HG02884 (cell line): ENCODE measurements at regions not wholly inside any gene's neighbourhood (a gene's known extent, or its start where the extent isn't known, plus 50 kb on each side); places are given as distances from the start of the nearest gene placed in this dataset.

Experiments
- ATAC-seq: cut with Tn5 transposase; IDR thresholded peaks from one replicate; pipeline ENCODE4 v1.9.1; 2021; ENCODE audit warnings: mild to moderate bottlenecking, moderate library complexity; ENCODE audit not compliant: unreplicated experiment

- no peak for ATAC-seq
Measured at GRCh38 chr3:147989344-147989743, 580.2 kb downstream of the ZIC1 start.

GRCh38 chr3:148002705-148003205 lies 593.6 kb downstream of the ZIC1 start:
- ATAC-seq, result no peak

- no peak for ATAC-seq
Measured at GRCh38 chr3:148004331-148004730, 595.2 kb downstream of the ZIC1 start.

DNA sequence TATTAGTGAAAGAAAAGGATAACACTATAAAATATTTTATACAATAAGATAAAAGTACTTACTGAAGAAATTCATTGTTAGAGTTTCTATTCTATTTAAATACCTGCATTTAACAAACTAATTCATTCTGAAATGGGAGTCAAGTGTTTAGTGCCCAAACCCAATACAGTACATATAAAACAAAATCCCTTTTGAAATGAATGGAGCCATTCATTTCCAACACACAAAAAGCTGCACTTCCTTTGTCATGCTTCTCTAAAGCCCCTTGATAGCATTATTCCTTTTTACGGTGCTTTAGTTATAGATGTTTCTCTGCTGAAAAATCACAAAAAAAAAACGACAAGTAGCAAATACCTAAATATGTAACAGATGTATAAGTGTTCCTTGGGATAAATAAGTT lies 596.3 kb downstream of the ZIC1 start:
- no peak for ATAC-seq

DNA sequence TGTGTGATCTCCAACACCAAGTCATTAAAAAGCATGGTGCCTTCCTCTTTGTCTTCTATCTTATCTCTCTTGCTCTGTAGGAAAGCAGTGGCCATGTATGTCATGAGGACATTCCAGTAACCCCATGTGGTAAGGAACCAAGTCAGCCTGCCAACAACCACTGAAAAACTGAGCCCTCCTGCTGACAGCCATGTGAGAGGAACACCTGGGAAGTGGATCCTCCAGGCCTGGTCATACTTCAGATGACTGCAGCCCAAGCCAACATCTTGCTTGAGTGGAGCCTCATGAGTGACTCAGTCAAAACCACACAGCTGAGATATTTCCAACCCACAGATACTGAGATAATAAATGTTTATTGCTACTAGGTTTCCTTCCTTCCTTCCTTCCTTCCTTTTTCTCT lies 597.3 kb downstream of the ZIC1 start:
- ATAC-seq, result no peak

GRCh38 chr3:148008591-148008990 lies 599.4 kb downstream of the ZIC1 start:
- no peak for ATAC-seq

- no peak for ATAC-seq
Measured at GRCh38 chr3:148020861-148021260, 611.7 kb downstream of the ZIC1 start.

DNA sequence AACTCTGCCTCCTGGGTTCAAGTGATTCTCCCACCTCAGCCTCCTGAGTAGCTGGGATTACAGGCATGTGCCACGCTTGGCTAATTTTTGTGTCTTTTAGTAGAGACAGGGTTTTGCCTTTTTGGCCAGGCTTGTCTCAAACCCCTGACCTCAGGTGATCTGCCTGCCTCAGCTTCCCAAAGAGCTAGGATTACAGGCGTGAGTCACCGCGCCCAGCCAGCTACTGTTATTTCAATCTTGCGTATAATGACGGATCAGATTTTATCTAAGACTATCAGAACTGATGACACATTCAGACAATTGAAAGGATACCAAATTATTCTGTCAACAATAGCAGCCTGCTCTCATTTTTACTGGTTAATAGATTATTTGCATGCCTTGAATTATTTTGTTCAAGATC lies 612.2 kb downstream of the ZIC1 start:
- no peak for ATAC-seq

GRCh38 chr3:148023994-148024393 lies 614.8 kb downstream of the ZIC1 start:
- no peak for ATAC-seq

GRCh38 chr3:148026009-148026588 lies 616.9 kb downstream of the ZIC1 start:
- ATAC-seq, result no peak

GRCh38 chr3:148030975-148031374 lies 621.8 kb downstream of the ZIC1 start:
- no peak for ATAC-seq

DNA sequence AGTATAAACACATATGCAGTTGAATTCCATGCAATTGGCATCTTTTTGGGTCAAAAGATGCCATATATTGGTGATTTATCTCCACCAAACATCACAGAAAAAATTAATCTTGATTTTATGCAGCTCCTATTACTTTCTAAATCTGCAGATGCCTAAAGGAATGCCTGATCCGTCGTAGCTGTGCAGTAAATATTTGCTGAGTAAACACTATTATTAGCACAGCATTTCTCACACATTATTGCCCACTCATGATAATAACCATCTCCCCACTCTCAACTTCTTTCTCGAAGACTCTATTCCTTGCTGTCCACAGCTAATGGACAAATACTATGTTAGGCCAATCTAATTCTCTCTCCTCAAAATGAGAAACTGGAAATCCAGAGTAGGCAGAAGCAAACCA lies 625.2 kb downstream of the ZIC1 start:
- no peak for ATAC-seq

- no peak for ATAC-seq
Measured at GRCh38 chr3:148036331-148036876, 627.2 kb downstream of the ZIC1 start.

- ATAC-seq, result no peak
Measured at GRCh38 chr3:148042663-148043445, 633.7 kb downstream of the ZIC1 start.

GRCh38 chr3:148044151-148044550 lies 635.0 kb downstream of the ZIC1 start:
- no peak for ATAC-seq

- no peak for ATAC-seq
Measured at GRCh38 chr3:148054999-148055398, 642.7 kb upstream of the AGTR1 start.

- ATAC-seq, result no peak
Measured at GRCh38 chr3:148062590-148062989, 635.1 kb upstream of the AGTR1 start.

DNA sequence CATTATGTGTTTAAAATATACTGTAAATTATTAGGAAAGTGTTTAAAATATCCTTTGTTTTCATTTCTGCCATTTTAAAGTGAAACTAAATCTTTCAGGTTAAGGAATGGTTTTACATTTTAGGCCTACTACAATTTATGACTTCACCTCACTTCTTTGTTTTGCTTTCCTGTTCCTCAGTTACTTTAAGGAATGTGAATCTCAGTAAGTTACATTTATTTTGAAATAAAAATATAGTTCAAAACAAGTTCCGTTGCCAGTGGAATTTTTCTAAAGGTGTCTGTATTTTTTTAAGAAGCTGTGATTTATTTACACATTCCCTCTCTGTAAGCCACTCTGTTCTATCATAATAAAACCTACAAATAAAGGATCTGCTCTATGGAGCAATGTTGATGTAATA lies 630.9 kb upstream of the AGTR1 start:
- no peak for ATAC-seq

DNA sequence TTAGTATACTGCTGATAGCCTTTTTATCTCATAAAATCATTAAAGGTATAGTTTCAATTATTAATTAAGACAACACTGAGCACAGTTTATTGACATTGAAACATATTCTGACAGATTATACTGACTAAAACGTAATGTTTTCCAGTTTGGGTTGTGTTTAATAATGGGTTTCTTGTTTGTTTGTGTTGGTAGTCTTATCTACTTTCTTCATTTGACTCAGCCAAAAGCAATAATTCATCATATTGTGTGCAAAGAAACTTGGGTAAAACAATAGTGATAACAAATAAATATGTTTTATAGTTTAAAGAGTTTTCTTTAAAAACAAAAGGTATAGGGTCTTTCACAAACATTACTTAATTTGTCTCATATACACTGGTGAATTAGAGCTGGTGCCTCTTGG lies 629.2 kb upstream of the AGTR1 start:
- no peak for ATAC-seq

GRCh38 chr3:148070041-148070440 lies 627.7 kb upstream of the AGTR1 start:
- ATAC-seq, result no peak

GRCh38 chr3:148073721-148074456 lies 623.8 kb upstream of the AGTR1 start:
- ATAC-seq, result no peak

DNA sequence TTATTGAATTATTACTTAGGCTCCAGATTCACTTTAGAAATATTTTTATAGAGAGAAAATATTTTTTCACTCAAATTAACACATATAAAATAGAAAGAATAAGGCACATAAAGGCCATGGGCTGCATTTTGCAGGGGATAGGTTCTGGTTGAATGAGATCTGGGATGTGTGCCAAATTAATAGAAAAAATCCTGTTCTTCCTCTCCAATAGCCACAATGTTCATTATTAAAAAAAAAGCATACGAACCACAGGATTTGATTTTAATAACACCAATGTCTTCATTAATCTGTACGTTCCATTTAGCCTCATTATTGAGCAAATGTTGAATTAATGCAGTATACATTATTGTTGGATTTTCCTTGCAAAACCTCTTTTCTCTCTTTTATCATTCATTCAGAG lies 622.8 kb upstream of the AGTR1 start:
- no peak for ATAC-seq
